ENCODE measurements at regions not wholly inside any gene's neighbourhood (a gene's known extent, or its start where the extent isn't known, plus 50 kb on each side); places are given as distances from the start of the nearest gene placed in this dataset.

- no peak for TF ChIP-seq EZH2phosphoT487 (IDR thresholded peaks at IDR 0.05; ENCODE audit: low read depth)
- TF ChIP-seq CTCF (IDR thresholded peaks at IDR 0.05; ENCODE audit: low read depth, low read length) = no peak
- Histone ChIP-seq H3K36me3 (replicated peaks; ENCODE audit: low read depth, low read length) (no peaks in the 10 kb centered on the region), H3K9me3 (ENCODE audit: insufficient read depth, low read length) (no peaks in the 10 kb centered on the region), H3K4me2 (ENCODE audit: low read length) (no peak overlapping the region), H4K20me1 (ENCODE audit: insufficient read depth, low read length) (no peaks in the 10 kb centered on the region), H3K79me2 (ENCODE audit: low read length) (no peaks in the 10 kb centered on the region), H2AFZ (ENCODE audit: low read depth, low read length) (no peak overlapping the region), H3K4me3 (ENCODE audit: low read length) (no peak overlapping the region), H3K4me1 (ENCODE audit: low read length) (no peaks in the 10 kb centered on the region), H3K9ac (ENCODE audit: low read length) (no peak overlapping the region), H3K27me3 (ENCODE audit: low read depth, low read length) (no peaks in the 10 kb centered on the region), H3K27ac (ENCODE audit: low read length) (no peak overlapping the region)
Observed at GRCh38 chr9:7739595-7739994, 60.0 kb downstream of the DMAC1 start.

- Histone ChIP-seq H3K4me2 (ENCODE audit: low read length) (no peak overlapping the region), H3K27me3 (ENCODE audit: low read depth, low read length) (no peaks in the 10 kb centered on the region), H3K4me1 (ENCODE audit: low read length) (no peaks in the 10 kb centered on the region), H3K4me3 (ENCODE audit: low read length) (no peak overlapping the region), H2AFZ (ENCODE audit: low read depth, low read length) (no peak overlapping the region), H3K27ac (ENCODE audit: low read length) (no peak overlapping the region), H3K9me3 (ENCODE audit: insufficient read depth, low read length) (no peaks in the 10 kb centered on the region), H3K9ac (ENCODE audit: low read length) (no peak overlapping the region), H3K36me3 (replicated peaks; ENCODE audit: low read depth, low read length) (no peaks in the 10 kb centered on the region), H4K20me1 (ENCODE audit: insufficient read depth, low read length) (no peaks in the 10 kb centered on the region), H3K79me2 (ENCODE audit: low read length) (no peaks in the 10 kb centered on the region)
- TF ChIP-seq EZH2phosphoT487 (IDR thresholded peaks at IDR 0.05; ENCODE audit: low read depth) = no peak
- TF ChIP-seq CTCF (IDR thresholded peaks at IDR 0.05; ENCODE audit: low read depth, low read length) = no peak
Observed at GRCh38 chr9:7735311-7735710, 64.3 kb downstream of the DMAC1 start.

GRCh38 chr9:7730164-7730445, 69.5 kb downstream of the DMAC1 start:
- H3K27me3 ChIP-seq (ENCODE audit: low read depth, low read length) = peaks cover 4% of the 10 kb centered on the region; the same call in 1 of the 2 replicates
- no peak overlapping the region for H3K9ac ChIP-seq (ENCODE audit: low read length)
- H3K4me2 ChIP-seq (ENCODE audit: low read length) = no peak overlapping the region
- no peaks in the 10 kb centered on the region for H3K79me2 ChIP-seq (ENCODE audit: low read length)
- no peaks in the 10 kb centered on the region for H4K20me1 ChIP-seq (ENCODE audit: insufficient read depth, low read length)
- H3K4me1 ChIP-seq (ENCODE audit: low read length) = no peaks in the 10 kb centered on the region
- H3K27ac ChIP-seq (ENCODE audit: low read length) = no peak overlapping the region
- no peak overlapping the region for H2AFZ ChIP-seq (ENCODE audit: low read depth, low read length)
- TF ChIP-seq EZH2phosphoT487 (IDR thresholded peaks at IDR 0.05; ENCODE audit: low read depth) = no peak
- TF ChIP-seq CTCF (IDR thresholded peaks at IDR 0.05; ENCODE audit: low read depth, low read length) = no peak
- H3K36me3 ChIP-seq (replicated peaks; ENCODE audit: low read depth, low read length) = no peaks in the 10 kb centered on the region
- H3K4me3 ChIP-seq (ENCODE audit: low read length) = no peak overlapping the region
- no peaks in the 10 kb centered on the region for H3K9me3 ChIP-seq (ENCODE audit: insufficient read depth, low read length)

GRCh38 chr9:7729371-7730163, 70.0 kb downstream of the DMAC1 start:
- TF ChIP-seq CTCF (IDR thresholded peaks at IDR 0.05; ENCODE audit: low read depth, low read length) (no peak), EZH2phosphoT487 (IDR thresholded peaks at IDR 0.05; ENCODE audit: low read depth) (no peak)
- no peaks in the 10 kb centered on the region for H3K36me3 ChIP-seq (replicated peaks; ENCODE audit: low read depth, low read length)
- H3K9ac ChIP-seq (ENCODE audit: low read length) = no peak overlapping the region
- no peak overlapping the region for H3K27ac ChIP-seq (ENCODE audit: low read length)
- no peaks in the 10 kb centered on the region for H3K4me1 ChIP-seq (ENCODE audit: low read length)
- no peak overlapping the region for H3K4me3 ChIP-seq (ENCODE audit: low read length)
- no peak overlapping the region for H3K4me2 ChIP-seq (ENCODE audit: low read length)
- no peaks in the 10 kb centered on the region for H3K79me2 ChIP-seq (ENCODE audit: low read length)
- no peaks in the 10 kb centered on the region for H3K9me3 ChIP-seq (ENCODE audit: insufficient read depth, low read length)
- no peak overlapping the region for H2AFZ ChIP-seq (ENCODE audit: low read depth, low read length)
- no peaks in the 10 kb centered on the region for H4K20me1 ChIP-seq (ENCODE audit: insufficient read depth, low read length)
- H3K27me3 ChIP-seq (ENCODE audit: low read depth, low read length) = peaks cover 4% of the 10 kb centered on the region; the same call in 1 of the 2 replicates

Data from OCI-LY3 (cell line).